ENCODE measurements at regions not wholly inside any gene's neighbourhood (a gene's known extent, or its start where the extent isn't known, plus 50 kb on each side); places are given as distances from the start of the nearest gene placed in this dataset.

GRCh38 chr5:129228577-129228976, 134.0 kb downstream of the ISOC1 start:
- no peak overlapping the region for H3K4me2 ChIP-seq (replicated peaks; ENCODE audit: extremely low read depth, low read length, poor library complexity, severe bottlenecking)
- H2AFZ ChIP-seq (ENCODE audit: insufficient read depth, low read depth, low read length, poor library complexity, severe bottlenecking), result no peak overlapping the region
- intact Hi-C loops (cut with micrococcal nuclease), result no loop called here
- no peak overlapping the region for H3K4me3 ChIP-seq (replicated peaks in 1 of 3; ENCODE audit: low read depth in 2 of 3, low read length in 3 of 3)
- H3K27me3 Mint-ChIP-seq (ENCODE audit: low read depth in 3 of 3), result no peaks in the 10 kb centered on the region
- H3K36me3 ChIP-seq (replicated peaks in 1 of 2; ENCODE audit: control insufficient read depth in 1 of 2, insufficient read depth in 2 of 2, low read length in 2 of 2), result no peaks in the 10 kb centered on the region
- no peak overlapping the region for H3K4me3 Mint-ChIP-seq
- whole genome bisulfite sequencing (ENCODE audit: insufficient coverage), result no CpG with 5 or more reads among the region's 3 CpGs
- no peak overlapping the region for H3K27ac ChIP-seq (ENCODE audit: low read depth in 1 of 2, low read length in 2 of 2)
- H3K9me3 ChIP-seq (replicated peaks in 1 of 2; ENCODE audit: control insufficient read depth in 1 of 2, insufficient read depth in 1 of 2, low read length in 2 of 2), result peaks cover 0 to 4% of the 10 kb centered on the region in 2 donors
- H3K27me3 ChIP-seq (ENCODE audit: control insufficient read depth in 2 of 2, insufficient read depth in 2 of 2, low read length in 2 of 2), result no peaks in the 10 kb centered on the region
- no peaks in the 10 kb centered on the region for H3K4me1 ChIP-seq (ENCODE audit: control insufficient read depth in 1 of 2, insufficient read depth in 2 of 2, low read length in 2 of 2)
- H4K20me1 ChIP-seq (ENCODE audit: insufficient read depth, low read length), result no peaks in the 10 kb centered on the region
- no peaks in the 10 kb centered on the region for H3K79me2 ChIP-seq (ENCODE audit: insufficient read depth, low read length)
- no peaks in the 10 kb centered on the region for H3K4me1 Mint-ChIP-seq
- peaks cover 0 to 8% (median 4%) of the 10 kb centered on the region in 7 donors for H3K9me3 Mint-ChIP-seq
- DNase-seq, result no peak
- TF ChIP-seq CTCF (IDR thresholded peaks at IDR 0.05), result no peak
- H3K9ac ChIP-seq (ENCODE audit: insufficient read depth, low read length, poor library complexity, severe bottlenecking), result no peak overlapping the region
- no peak overlapping the region for H3K27ac Mint-ChIP-seq
- H3K36me3 Mint-ChIP-seq, result no peaks in the 10 kb centered on the region

GRCh38 chr5:129241755-129242154, 147.2 kb downstream of the ISOC1 start:
- no peak for TF ChIP-seq CTCF (IDR thresholded peaks at IDR 0.05)
- no peaks in the 10 kb centered on the region for H4K20me1 ChIP-seq (ENCODE audit: insufficient read depth, low read length)
- no peaks in the 10 kb centered on the region for H3K4me1 ChIP-seq (ENCODE audit: control insufficient read depth in 1 of 2, insufficient read depth in 2 of 2, low read length in 2 of 2)
- no peak overlapping the region for H3K4me3 Mint-ChIP-seq
- no peak for DNase-seq
- no peaks in the 10 kb centered on the region for H3K9me3 ChIP-seq (replicated peaks in 1 of 2; ENCODE audit: control insufficient read depth in 1 of 2, insufficient read depth in 1 of 2, low read length in 2 of 2)
- no peak overlapping the region for H3K4me2 ChIP-seq (replicated peaks; ENCODE audit: extremely low read depth, low read length, poor library complexity, severe bottlenecking)
- H3K36me3 Mint-ChIP-seq, result no peaks in the 10 kb centered on the region
- intact Hi-C loops (cut with micrococcal nuclease), result no loop called here
- H3K27ac ChIP-seq (ENCODE audit: low read depth in 1 of 2, low read length in 2 of 2), result no peak overlapping the region
- no peak overlapping the region for H3K4me3 ChIP-seq (replicated peaks in 1 of 3; ENCODE audit: low read depth in 2 of 3, low read length in 3 of 3)
- H3K9ac ChIP-seq (ENCODE audit: insufficient read depth, low read length, poor library complexity, severe bottlenecking), result no peak overlapping the region
- no CpG with 5 or more reads among the region's 2 CpGs for WGBS (ENCODE audit: insufficient coverage)
- no peak overlapping the region for H2AFZ ChIP-seq (ENCODE audit: insufficient read depth, low read depth, low read length, poor library complexity, severe bottlenecking)
- H3K36me3 ChIP-seq (replicated peaks in 1 of 2; ENCODE audit: control insufficient read depth in 1 of 2, insufficient read depth in 2 of 2, low read length in 2 of 2), result no peaks in the 10 kb centered on the region
- H3K27me3 Mint-ChIP-seq (ENCODE audit: low read depth in 3 of 3), result no peaks in the 10 kb centered on the region
- H3K27ac Mint-ChIP-seq, result no peak overlapping the region
- H3K27me3 ChIP-seq (ENCODE audit: control insufficient read depth in 2 of 2, insufficient read depth in 2 of 2, low read length in 2 of 2), result no peaks in the 10 kb centered on the region
- peaks cover 0 to 3% (median 0%) of the 10 kb centered on the region in 7 donors for H3K9me3 Mint-ChIP-seq
- H3K4me1 Mint-ChIP-seq, result no peaks in the 10 kb centered on the region
- no peaks in the 10 kb centered on the region for H3K79me2 ChIP-seq (ENCODE audit: insufficient read depth, low read length)
